BJ (cell line): ENCODE measurements at regions not wholly inside any gene's neighbourhood (a gene's known extent, or its start where the extent isn't known, plus 50 kb on each side); places are given as distances from the start of the nearest gene placed in this dataset.
"Not testable (repeated sequence)": the region's sequence is repeated elsewhere in the genome, so short reads cannot be mapped to it uniquely, and the experiment has no call there.

Experiments
- CTCF ChIA-PET: fragments of 350-600 bp; formaldehyde crosslinking; extraction: SDS; loops from one replicate; lab custom pipeline; 2021; ENCODE audit warnings: antibody characterized with exemption, inconsistent platforms; lab: Yijun Ruan, JAX
- POLR2A ChIA-PET: fragments of 300-600 bp; sonication (Branson Sonifier 250); formaldehyde crosslinking; extraction: SDS; loops from one replicate; lab custom pipeline; 2021; ENCODE audit warnings: antibody characterized with exemption; lab: Charles Lee
- DNase-seq: peaks from one replicate; pipeline ENCODE4 v3.0.0-alpha.2; 2011; ENCODE audit warnings: low read depth
- H3K27me3 ChIP-seq: 2 replicates; pipeline ENCODE4 v1.6.0; 2011; ENCODE audit warnings: low read length; ENCODE audit not compliant: control insufficient read depth, insufficient read depth
- H3K36me3 ChIP-seq: 2 replicates; pipeline ENCODE4 v1.5.1; 2011; ENCODE audit warnings: low read length; ENCODE audit not compliant: control insufficient read depth, insufficient read depth
- H3K4me3 ChIP-seq: 2 replicates; pipeline ENCODE4 v1.5.1; 2011; ENCODE audit warnings: low read depth, mild to moderate bottlenecking, control low read depth, low read length
- CTCF ChIP-seq: IDR thresholded peaks from 2 replicates; pipeline ENCODE4 v1.5.1; 2011; ENCODE audit warnings: low read depth, mild to moderate bottlenecking, control low read depth, inconsistent platforms, low read length, moderate library complexity; ENCODE audit not compliant: insufficient read depth

- CTCF ChIA-PET, result no interaction called here
- Histone ChIP-seq H3K27me3 (no peaks in the 10 kb centered on the region), H3K36me3 (no peaks in the 10 kb centered on the region), H3K4me3 (no peak overlapping the region)
- TF ChIP-seq CTCF, result no peak
- DNase-seq, result no peak
- POLR2A ChIA-PET, result no interaction called here
These were observed 458.0 kb downstream of the CPS1 start for GRCh38 chr2:211014376-211014775.

- H3K36me3 ChIP-seq, result no peaks in the 10 kb centered on the region
- CTCF ChIA-PET, result no interaction called here
- no peak overlapping the region for H3K4me3 ChIP-seq
- DNase-seq, result no peak
- TF ChIP-seq CTCF, result no peak
- H3K27me3 ChIP-seq, result no peaks in the 10 kb centered on the region
- POLR2A ChIA-PET, result no interaction called here
These were observed 458.5 kb downstream of the CPS1 start for GRCh38 chr2:211014906-211015305.

- H3K4me3 ChIP-seq, CTCF ChIA-PET, H3K36me3 ChIP-seq, DNase-seq, POLR2A ChIA-PET, H3K27me3 ChIP-seq: not testable (repeated sequence)
These were observed 468.7 kb downstream of the CPS1 start for GRCh38 chr2:211025089-211025488.

GRCh38 chr2:211026109-211026508 lies 469.7 kb downstream of the CPS1 start:
- Histone ChIP-seq H3K36me3 (no peaks in the 10 kb centered on the region), H3K4me3 (no peak overlapping the region), H3K27me3 (no peaks in the 10 kb centered on the region)
- ChIA-PET POLR2A (no interaction called here), CTCF (interaction anchor here (0.6 to 1.2 kb wide), 2 partner anchors 24 to 139 kb away, joined by 3 read pairs; no protein-coding TSS in a partner anchor)
- no peak for DNase-seq
- no peak for TF ChIP-seq CTCF

GRCh38 chr2:211027976-211028375 lies 471.6 kb downstream of the CPS1 start:
- TF ChIP-seq CTCF, result no peak
- POLR2A ChIA-PET, result no interaction called here
- Histone ChIP-seq H3K36me3 (no peaks in the 10 kb centered on the region), H3K27me3 (no peaks in the 10 kb centered on the region), H3K4me3 (no peak overlapping the region)
- no peak for DNase-seq
- CTCF ChIA-PET, result no interaction called here

GRCh38 chr2:211033765-211034164 lies 477.4 kb downstream of the CPS1 start:
- no peaks in the 10 kb centered on the region for H3K36me3 ChIP-seq
- TF ChIP-seq CTCF, result no peak
- H3K4me3 ChIP-seq, result no peak overlapping the region
- ChIA-PET POLR2A (no interaction called here), CTCF (no interaction called here)
- no peaks in the 10 kb centered on the region for H3K27me3 ChIP-seq
- no peak for DNase-seq
